AG04449 (cell line): ENCODE measurements at regions not wholly inside any gene's neighbourhood (a gene's known extent, or its start where the extent isn't known, plus 50 kb on each side); places are given as distances from the start of the nearest gene placed in this dataset.

Experiments used
- CTCF ChIA-PET: fragments of 350-600 bp; formaldehyde crosslinking; extraction: SDS; loops from one replicate; lab custom pipeline; 2021; ENCODE audit warnings: antibody characterized with exemption; lab: Yijun Ruan, JAX
- POLR2A ChIA-PET: fragments of 400-600, 350-600 bp; formaldehyde crosslinking; extraction: SDS; loops from one replicate; lab custom pipeline; 2020; ENCODE audit warnings: antibody characterized with exemption, inconsistent platforms; lab: Yijun Ruan, JAX
- DNase-seq: peaks from one replicate; pipeline ENCODE4 v3.0.0-alpha.2; 2010; ENCODE audit warnings: low read depth, low spot score
- H3K4me3 ChIP-seq: 2 replicates; pipeline ENCODE4 v1.5.1; 2011; ENCODE audit warnings: low read depth, mild to moderate bottlenecking, control low read depth, low read length
- CTCF ChIP-seq: IDR thresholded peaks from one replicate; pipeline ENCODE4 v1.5.1; 2011; ENCODE audit warnings: mild to moderate bottlenecking, moderate library complexity, low read length, control low read depth, inconsistent platforms; ENCODE audit not compliant: insufficient read depth; ENCODE audit errors: missing control alignments

DNA sequence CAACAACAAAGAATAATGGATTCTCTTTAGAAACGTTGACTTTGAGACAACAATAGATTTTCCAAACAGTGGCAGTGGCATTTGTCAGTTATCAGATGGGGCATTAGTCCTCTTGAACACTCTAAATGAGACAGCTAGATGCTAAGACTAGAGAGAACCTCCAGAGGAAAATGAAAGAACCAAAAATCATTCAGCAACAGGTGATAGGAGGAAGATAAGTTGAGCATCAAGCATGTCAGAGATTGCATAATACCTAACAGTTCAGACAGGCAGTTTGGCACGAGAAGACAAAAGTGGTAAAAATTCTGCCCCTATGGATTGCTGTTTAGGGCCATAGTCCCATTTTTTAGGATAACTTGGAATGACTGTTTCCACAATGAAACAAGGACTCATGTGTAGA, 67.9 kb upstream of the NOL4 start:
- no peak for TF ChIP-seq CTCF
- ChIA-PET CTCF (interaction anchor here (1.2 kb wide), 1 partner anchor 8 kb away, joined by 3 read pairs; no protein-coding TSS in a partner anchor), POLR2A (no interaction called here)
- H3K4me3 ChIP-seq = no peak overlapping the region
- DNase-seq = no peak

DNA sequence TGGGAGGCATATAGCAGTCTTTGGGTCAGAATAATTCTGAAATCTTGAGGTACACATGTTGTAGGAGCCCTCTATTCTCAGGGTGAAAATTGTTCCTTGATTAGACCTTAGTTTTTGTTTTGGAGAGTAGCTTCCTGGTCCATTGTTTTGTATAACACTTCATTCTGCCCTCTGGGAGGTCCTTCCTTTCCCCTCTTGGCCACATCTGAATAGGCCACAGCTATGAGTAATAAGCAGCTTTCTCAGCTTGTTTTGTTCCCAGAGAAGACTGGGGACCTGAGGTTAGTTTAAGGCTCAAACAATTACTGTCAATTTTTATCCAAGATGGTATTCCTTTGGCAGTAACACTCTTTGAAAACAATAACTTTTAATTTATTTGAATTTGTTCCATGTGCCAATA, 72.6 kb upstream of the NOL4 start:
- ChIA-PET CTCF (interaction anchor here (0.5 kb wide), 1 partner anchor 175 kb away, joined by 3 read pairs; no protein-coding TSS in a partner anchor), POLR2A (no interaction called here)
- no peak for DNase-seq
- TF ChIP-seq CTCF = no peak
- no peak overlapping the region for H3K4me3 ChIP-seq

DNA sequence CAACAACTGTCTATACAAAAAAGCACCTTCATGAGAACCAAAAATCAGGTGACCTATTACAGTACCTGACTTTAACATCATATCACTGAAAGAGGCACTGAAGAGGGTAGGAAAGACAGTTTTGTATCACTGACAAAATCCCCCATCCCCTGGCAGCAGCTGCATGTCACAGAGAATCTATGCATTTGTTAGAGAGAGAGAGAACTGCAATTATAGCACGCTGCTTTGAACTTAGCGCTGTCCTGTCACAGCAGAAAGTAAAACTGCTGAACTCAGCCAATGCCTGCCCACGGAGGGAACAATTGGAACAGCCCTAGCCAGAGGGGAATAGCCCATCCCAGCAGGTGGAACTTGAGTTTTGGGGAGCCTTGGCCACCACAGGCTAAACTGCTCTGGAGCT, 75.1 kb upstream of the NOL4 start:
- CTCF ChIA-PET = no interaction called here
- DNase-seq = no peak
- H3K4me3 ChIP-seq = no peak overlapping the region
- TF ChIP-seq CTCF = no peak
- POLR2A ChIA-PET = no interaction called here

- POLR2A ChIA-PET = no interaction called here
- no peak overlapping the region for H3K4me3 ChIP-seq
- CTCF ChIA-PET = interaction anchor here (0.7 to 1.2 kb wide), 2 partner anchors 11 to 15 kb away, joined by 3 to 5 read pairs; no protein-coding TSS in a partner anchor
- TF ChIP-seq CTCF = no peak
- no peak for DNase-seq
Measured at GRCh38 chr18:34311468-34311867, 86.8 kb upstream of the NOL4 start.

GRCh38 chr18:34314847-34315246, 90.1 kb upstream of the NOL4 start:
- CTCF ChIA-PET = no interaction called here
- no peak for TF ChIP-seq CTCF
- POLR2A ChIA-PET = no interaction called here
- no peak for DNase-seq
- no peak overlapping the region for H3K4me3 ChIP-seq

DNA sequence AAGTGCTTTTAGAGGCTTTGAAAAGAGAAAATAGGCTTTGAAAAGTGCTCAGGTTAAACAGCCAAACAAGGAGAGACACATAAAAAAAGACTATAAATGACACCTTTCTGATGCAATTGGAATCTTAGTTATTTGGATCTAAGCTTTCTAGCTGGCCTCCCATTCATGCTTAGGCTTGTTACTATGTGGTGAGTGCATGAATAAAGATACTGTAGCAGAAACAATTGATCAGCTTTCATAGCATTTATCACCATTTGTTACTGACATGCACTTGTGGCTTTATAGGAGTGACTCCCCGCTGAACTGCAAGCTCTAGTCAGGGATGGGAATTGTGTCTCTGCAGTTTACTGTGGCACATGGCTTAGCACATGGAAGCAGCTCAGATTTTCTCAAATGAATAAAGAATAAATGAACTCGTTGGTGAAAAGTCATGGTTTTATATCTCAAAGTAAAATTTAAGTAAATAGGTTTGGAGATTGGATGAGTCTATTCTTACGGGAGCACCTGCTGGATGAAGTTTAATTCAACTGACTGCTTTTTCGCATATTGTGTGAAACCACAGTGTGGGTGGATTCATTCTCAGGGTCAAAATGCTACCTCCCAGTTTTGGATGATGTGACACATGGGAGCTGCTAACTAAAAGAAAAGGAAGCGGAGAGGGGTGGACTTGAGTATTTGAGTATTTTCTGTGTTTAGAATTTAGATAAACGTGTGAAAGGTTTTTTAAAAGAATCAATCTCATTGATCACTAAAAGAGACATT, 91.1 kb upstream of the NOL4 start:
- ChIA-PET CTCF (interaction anchor here (1.5 kb wide), 1 partner anchor 193 kb away, joined by 3 read pairs; no protein-coding TSS in a partner anchor), POLR2A (no interaction called here)
- H3K4me3 ChIP-seq = no peak overlapping the region
- no peak for TF ChIP-seq CTCF
- no peak for DNase-seq
